H9 (cell line): ENCODE measurements at regions not wholly inside any gene's neighbourhood (a gene's known extent, or its start where the extent isn't known, plus 50 kb on each side); places are given as distances from the start of the nearest gene placed in this dataset.

ENCODE experiments used
- DNase-seq: peaks from one replicate; pipeline ENCODE4 v3.0.0-alpha.2; 2017
- H2AFZ ChIP-seq: one replicate; pipeline ENCODE4 v1.6.1; 2013; ENCODE audit warnings: mild to moderate bottlenecking, low read length, control low read depth, moderate library complexity
- H2AK5ac ChIP-seq: 2 replicates; pipeline ENCODE4 v1.6.1; 2013; ENCODE audit warnings: low read length, control low read depth, mixed read lengths; ENCODE audit not compliant: insufficient read length
- H2BK120ac ChIP-seq: one replicate; pipeline ENCODE4 v1.6.1; 2013; ENCODE audit warnings: low read depth, mild to moderate bottlenecking, low read length, control low read depth, inconsistent platforms; ENCODE audit not compliant: poor library complexity, severe bottlenecking
- H2BK12ac ChIP-seq: 2 replicates; pipeline ENCODE4 v1.6.1; 2013; ENCODE audit warnings: low read length, control low read depth, mixed read lengths, low read depth; ENCODE audit not compliant: insufficient read length
- H2BK15ac ChIP-seq: 2 replicates; pipeline ENCODE4 v1.6.1; 2013; ENCODE audit warnings: low read depth, low read length, control low read depth
- H2BK20ac ChIP-seq: one replicate; pipeline ENCODE4 v1.6.1; 2013; ENCODE audit warnings: low read depth, mild to moderate bottlenecking, low read length, control low read depth, inconsistent platforms; ENCODE audit not compliant: poor library complexity, severe bottlenecking
- H2BK5ac ChIP-seq: 2 replicates; pipeline ENCODE4 v1.6.1; 2013; ENCODE audit warnings: low read length, control low read depth, mixed read lengths; ENCODE audit not compliant: insufficient read length
- H3K14ac ChIP-seq: 2 replicates; pipeline ENCODE4 v1.6.1; 2013; ENCODE audit warnings: low read length, control low read depth; ENCODE audit not compliant: insufficient read depth
- H3K18ac ChIP-seq: 2 replicates; pipeline ENCODE4 v1.6.1; 2013; ENCODE audit warnings: low read depth, mild to moderate bottlenecking, mixed read lengths, low read length, control low read depth; ENCODE audit not compliant: insufficient read length
- H3K23ac ChIP-seq: 2 replicates; pipeline ENCODE4 v1.6.1; 2013; ENCODE audit warnings: low read length, control low read depth, mixed read lengths, low read depth; ENCODE audit not compliant: insufficient read length
- H3K23me2 ChIP-seq: 2 replicates; pipeline ENCODE4 v1.6.1; 2013; ENCODE audit warnings: low read depth, mild to moderate bottlenecking, mixed read lengths, low read length, control low read depth; ENCODE audit not compliant: insufficient read length, poor library complexity, severe bottlenecking
- H3K27ac ChIP-seq: 2 replicates; pipeline ENCODE4 v1.5.1; 2013; ENCODE audit warnings: low read length, control low read depth, mixed read lengths, low read depth; ENCODE audit not compliant: insufficient read length
- H3K27me3 ChIP-seq: 2 replicates; pipeline ENCODE4 v1.6.1; 2013; ENCODE audit warnings: low read length, control low read depth, inconsistent platforms; ENCODE audit not compliant: insufficient read depth
- H3K4ac ChIP-seq: 2 replicates; pipeline ENCODE4 v1.6.1; 2013; ENCODE audit warnings: low read depth, mild to moderate bottlenecking, control low read depth, inconsistent platforms, low read length, moderate library complexity
- H3K4me1 ChIP-seq: 2 replicates; pipeline ENCODE4 v1.6.1; 2013; ENCODE audit warnings: low read length, control low read depth, inconsistent platforms; ENCODE audit not compliant: insufficient read depth
- H3K4me2 ChIP-seq: 2 replicates; pipeline ENCODE4 v1.6.1; 2013; ENCODE audit warnings: low read length, control low read depth, mixed read lengths; ENCODE audit not compliant: insufficient read length, insufficient read depth
- H3K56ac ChIP-seq: 2 replicates; pipeline ENCODE4 v1.6.1; 2013; ENCODE audit warnings: low read depth, mild to moderate bottlenecking, mixed read lengths, low read length, control low read depth; ENCODE audit not compliant: insufficient read length
- H3K79me1 ChIP-seq: 2 replicates; pipeline ENCODE4 v1.6.1; 2013; ENCODE audit warnings: low read depth, mild to moderate bottlenecking, moderate library complexity, low read length, control low read depth, inconsistent platforms; ENCODE audit not compliant: insufficient read depth, poor library complexity, severe bottlenecking
- H3K79me2 ChIP-seq: 2 replicates; pipeline ENCODE4 v1.6.1; 2013; ENCODE audit warnings: low read length, control low read depth, inconsistent platforms; ENCODE audit not compliant: insufficient read depth
- H3K9ac ChIP-seq: 2 replicates; pipeline ENCODE4 v1.6.1; 2013; ENCODE audit warnings: low read length, control low read depth, mixed read lengths; ENCODE audit not compliant: insufficient read length; ENCODE audit errors: extremely low read depth
- H3K9me3 ChIP-seq: one replicate; pipeline ENCODE4 v1.6.1; 2013; ENCODE audit warnings: low read depth, low read length, inconsistent platforms; ENCODE audit not compliant: control insufficient read depth
- H3T11ph ChIP-seq: one replicate; pipeline ENCODE4 v1.6.1; 2013; ENCODE audit warnings: mild to moderate bottlenecking, low read length, control low read depth, inconsistent platforms
- H4K20me1 ChIP-seq: one replicate; pipeline ENCODE4 v1.6.1; 2013; ENCODE audit not compliant: control insufficient read depth, insufficient read length, insufficient read depth
- H4K5ac ChIP-seq: 2 replicates; pipeline ENCODE4 v1.6.1; 2013; ENCODE audit warnings: low read depth, mild to moderate bottlenecking, mixed read lengths, low read length, control low read depth; ENCODE audit not compliant: insufficient read length
- H4K8ac ChIP-seq: replicated peaks from 2 replicates; pipeline ENCODE4 v1.6.1; 2013; ENCODE audit warnings: low read length, control low read depth, mixed read lengths, low read depth; ENCODE audit not compliant: insufficient read length
- H4K91ac ChIP-seq: 2 replicates; pipeline ENCODE4 v1.6.1; 2013; ENCODE audit warnings: low read depth, mild to moderate bottlenecking, moderate library complexity, mixed read lengths, low read length, control low read depth; ENCODE audit not compliant: insufficient read length
- H3K27ac Mint-ChIP-seq, 3 experiments: 2 replicates in 2 of 3; 3 replicates in 1 of 3; pipeline ENCODE4 v1.8.0; 2020 to 2021; ENCODE audit warnings: mixed read lengths in 3 of 3, mild to moderate bottlenecking in 1 of 3, moderate library complexity in 1 of 3
- H3K27me3 Mint-ChIP-seq: 2 replicates; pipeline ENCODE4 v1.8.0; 2021; ENCODE audit warnings: low read depth, mild to moderate bottlenecking, moderate library complexity, mixed read lengths
- H3K36me3 Mint-ChIP-seq, 3 experiments: 2 replicates in 2 of 3; 3 replicates in 1 of 3; pipeline ENCODE4 v1.8.0; 2020 to 2021; ENCODE audit warnings: low read depth in 3 of 3, mixed read lengths in 3 of 3; ENCODE audit not compliant: insufficient read depth in 1 of 3
- H3K4me1 Mint-ChIP-seq, 2 experiments: 2 replicates each; pipeline ENCODE4 v1.8.0; 2020; ENCODE audit warnings: mixed read lengths in 2 of 2
- H3K4me3 Mint-ChIP-seq, 2 experiments: 2 replicates in 1 of 2; 3 replicates in 1 of 2; pipeline ENCODE4 v1.8.0; 2020 to 2021; ENCODE audit warnings: mild to moderate bottlenecking in 2 of 2, mixed read lengths in 2 of 2, moderate library complexity in 1 of 2
- H3K9me3 Mint-ChIP-seq, 2 experiments: 2 replicates in 1 of 2; 3 replicates in 1 of 2; pipeline ENCODE4 v1.8.0; 2020; ENCODE audit warnings: mild to moderate bottlenecking in 2 of 2, mixed read lengths in 2 of 2, moderate library complexity in 1 of 2
- WGBS: extraction: QIAGEN DNeasy Blood & Tissue Kit; methylation state at CpG from one replicate; pipeline ENCODE4 v1.1.7; 2013; ENCODE audit warnings: missing lambda C conversion rate, low lambda C conversion rate, mixed read lengths; ENCODE audit not compliant: insufficient read length; ENCODE audit errors: extremely low coverage; 5-methylcytosine and 5-hydroxymethylcytosine counted together
- TF ChIP-seq, protein P1 (sequence below): fragments of 200-600 bp; sonication (generic); conservative IDR thresholded peaks from 3 replicates; pipeline ENCODE4 v1.8.0; 2021; ENCODE audit warnings: antibody characterized with exemption, mild to moderate bottlenecking

GRCh38 chr11:91081440-91082043 is 858.7 kb upstream of the CHORDC1 start:
- no peaks in the 10 kb centered on the region for H4K20me1 ChIP-seq
- WGBS: no CpG with 5 or more reads among the region's 4 CpGs
- no peak for DNase-seq
- H2BK20ac ChIP-seq: no peak overlapping the region
- TF ChIP-seq, protein P1, sequence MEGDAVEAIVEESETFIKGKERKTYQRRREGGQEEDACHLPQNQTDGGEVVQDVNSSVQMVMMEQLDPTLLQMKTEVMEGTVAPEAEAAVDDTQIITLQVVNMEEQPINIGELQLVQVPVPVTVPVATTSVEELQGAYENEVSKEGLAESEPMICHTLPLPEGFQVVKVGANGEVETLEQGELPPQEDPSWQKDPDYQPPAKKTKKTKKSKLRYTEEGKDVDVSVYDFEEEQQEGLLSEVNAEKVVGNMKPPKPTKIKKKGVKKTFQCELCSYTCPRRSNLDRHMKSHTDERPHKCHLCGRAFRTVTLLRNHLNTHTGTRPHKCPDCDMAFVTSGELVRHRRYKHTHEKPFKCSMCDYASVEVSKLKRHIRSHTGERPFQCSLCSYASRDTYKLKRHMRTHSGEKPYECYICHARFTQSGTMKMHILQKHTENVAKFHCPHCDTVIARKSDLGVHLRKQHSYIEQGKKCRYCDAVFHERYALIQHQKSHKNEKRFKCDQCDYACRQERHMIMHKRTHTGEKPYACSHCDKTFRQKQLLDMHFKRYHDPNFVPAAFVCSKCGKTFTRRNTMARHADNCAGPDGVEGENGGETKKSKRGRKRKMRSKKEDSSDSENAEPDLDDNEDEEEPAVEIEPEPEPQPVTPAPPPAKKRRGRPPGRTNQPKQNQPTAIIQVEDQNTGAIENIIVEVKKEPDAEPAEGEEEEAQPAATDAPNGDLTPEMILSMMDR: no peak
- H2BK120ac ChIP-seq: no peak overlapping the region
- no peaks in the 10 kb centered on the region for H3K79me1 ChIP-seq
- no peaks in the 10 kb centered on the region for H3K27me3 ChIP-seq
- no peaks in the 10 kb centered on the region for H3K79me2 ChIP-seq
- H3K23me2 ChIP-seq: no peaks in the 10 kb centered on the region
- H2BK12ac ChIP-seq: no peak overlapping the region
- H4K91ac ChIP-seq: no peak overlapping the region
- H2BK5ac ChIP-seq: no peak overlapping the region
- H4K5ac ChIP-seq: no peak overlapping the region
- H3K9me3 ChIP-seq: no peaks in the 10 kb centered on the region
- no peak overlapping the region for H2AK5ac ChIP-seq
- H3K4ac ChIP-seq: no peak overlapping the region
- no peak overlapping the region for H4K8ac ChIP-seq
- Mint-ChIP-seq H3K4me1 (peaks cover 10 to 19% of the 10 kb centered on the region in 2 experiments), H3K27me3 (no peaks in the 10 kb centered on the region), H3K36me3 (no peaks in the 10 kb centered on the region), H3K9me3 (peaks cover 0 to 3% of the 10 kb centered on the region in 2 experiments; a peak in 1 of 5 replicates), H3K4me3 (no peak overlapping the region), H3K27ac (peak overlapping the region in 1 of 3 experiments; percentile 49; a peak in 1 of 7 replicates)
- no peak overlapping the region for H3K14ac ChIP-seq
- H3K27ac ChIP-seq: no peak overlapping the region
- H3K4me2 ChIP-seq: no peak overlapping the region
- no peak overlapping the region for H3K23ac ChIP-seq
- H2AFZ ChIP-seq: no peak overlapping the region
- H3K18ac ChIP-seq: no peak overlapping the region
- H3T11ph ChIP-seq: no peak overlapping the region
- H3K4me1 ChIP-seq: no peaks in the 10 kb centered on the region
- no peak overlapping the region for H2BK15ac ChIP-seq
- no peak overlapping the region for H3K56ac ChIP-seq
- no peak overlapping the region for H3K9ac ChIP-seq
